ENCODE measurements at regions not wholly inside any gene's neighbourhood (a gene's known extent, or its start where the extent isn't known, plus 50 kb on each side); places are given as distances from the start of the nearest gene placed in this dataset.

DNA sequence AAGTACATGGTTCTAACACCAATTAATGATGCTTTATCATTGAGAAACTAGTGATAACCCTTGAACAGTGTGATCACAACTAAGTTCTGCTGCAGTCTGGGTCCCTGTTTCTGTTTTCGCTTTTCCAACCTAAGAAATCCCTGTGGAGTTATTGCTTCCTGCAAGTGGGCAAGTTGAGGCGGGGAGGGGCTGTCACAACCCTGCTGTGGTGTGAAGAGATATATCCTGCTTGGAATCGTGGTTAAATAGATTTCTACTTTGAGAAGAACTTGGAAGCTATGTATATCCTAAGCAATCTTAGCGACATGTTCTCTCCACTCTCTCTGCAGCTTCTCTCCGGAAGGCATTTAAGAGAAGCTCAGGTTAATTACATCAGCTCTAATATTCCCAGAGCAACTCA, 1223.6 kb downstream of the EPHA7 start:
- Histone ChIP-seq H3K9me3 (no peaks in the 10 kb centered on the region), H3K4me3 (no peak overlapping the region), H3K27me3 (no peaks in the 10 kb centered on the region), H3K36me3 (replicated peaks in 1 of 2; ENCODE audit: insufficient read depth in 1 of 2, low read depth in 2 of 2) (no peaks in the 10 kb centered on the region), H3K27ac (no peak overlapping the region), H3K4me1 (no peaks in the 10 kb centered on the region)
- intact Hi-C loops (cut with DNase I): no loop called here
- 56 to 64% methylated on average over 5 of the region's 5 CpGs for WGBS, 2 donors
- DNase-seq: no peak
- TF ChIP-seq, protein P1, sequence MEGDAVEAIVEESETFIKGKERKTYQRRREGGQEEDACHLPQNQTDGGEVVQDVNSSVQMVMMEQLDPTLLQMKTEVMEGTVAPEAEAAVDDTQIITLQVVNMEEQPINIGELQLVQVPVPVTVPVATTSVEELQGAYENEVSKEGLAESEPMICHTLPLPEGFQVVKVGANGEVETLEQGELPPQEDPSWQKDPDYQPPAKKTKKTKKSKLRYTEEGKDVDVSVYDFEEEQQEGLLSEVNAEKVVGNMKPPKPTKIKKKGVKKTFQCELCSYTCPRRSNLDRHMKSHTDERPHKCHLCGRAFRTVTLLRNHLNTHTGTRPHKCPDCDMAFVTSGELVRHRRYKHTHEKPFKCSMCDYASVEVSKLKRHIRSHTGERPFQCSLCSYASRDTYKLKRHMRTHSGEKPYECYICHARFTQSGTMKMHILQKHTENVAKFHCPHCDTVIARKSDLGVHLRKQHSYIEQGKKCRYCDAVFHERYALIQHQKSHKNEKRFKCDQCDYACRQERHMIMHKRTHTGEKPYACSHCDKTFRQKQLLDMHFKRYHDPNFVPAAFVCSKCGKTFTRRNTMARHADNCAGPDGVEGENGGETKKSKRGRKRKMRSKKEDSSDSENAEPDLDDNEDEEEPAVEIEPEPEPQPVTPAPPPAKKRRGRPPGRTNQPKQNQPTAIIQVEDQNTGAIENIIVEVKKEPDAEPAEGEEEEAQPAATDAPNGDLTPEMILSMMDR (IDR thresholded peaks at IDR 0.05): no peak
- no peak for TF ChIP-seq POLR2A (IDR thresholded peaks at IDR 0.05)
- ATAC-seq: no peak

DNA sequence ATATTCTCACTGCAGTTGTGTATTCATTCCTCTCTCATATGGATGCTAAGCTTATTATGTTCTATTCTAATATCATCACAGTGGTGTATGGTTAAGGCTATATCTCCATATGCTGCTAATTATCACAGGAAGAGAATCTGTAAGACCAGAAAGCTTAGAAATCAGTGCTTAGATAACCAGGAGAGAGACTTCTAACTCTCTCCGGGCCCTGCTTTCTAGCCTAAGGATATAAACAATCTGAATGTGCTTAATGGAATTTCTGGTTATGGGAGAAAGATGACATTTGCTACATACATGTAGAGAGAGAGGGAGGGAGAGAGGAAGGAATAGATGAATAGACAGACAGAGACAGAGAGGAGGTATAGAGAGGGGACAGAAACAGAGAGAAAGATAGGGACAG, 1231.3 kb downstream of the EPHA7 start:
- no peak overlapping the region for H3K4me3 ChIP-seq
- no peaks in the 10 kb centered on the region for H3K9me3 ChIP-seq
- ATAC-seq (no peak), DNase-seq (no peak)
- no peaks in the 10 kb centered on the region for H3K4me1 ChIP-seq
- no peak for TF ChIP-seq POLR2A (IDR thresholded peaks at IDR 0.05)
- TF ChIP-seq, protein P1 (IDR thresholded peaks at IDR 0.05): no peak
- intact Hi-C loops (cut with DNase I): no loop called here
- 69 to 77% methylated on average over 1 of the region's 1 CpG for WGBS, 2 donors
- no peaks in the 10 kb centered on the region for H3K27me3 ChIP-seq
- H3K36me3 ChIP-seq (replicated peaks in 1 of 2; ENCODE audit: insufficient read depth in 1 of 2, low read depth in 2 of 2): no peaks in the 10 kb centered on the region
- H3K27ac ChIP-seq: no peak overlapping the region

DNA sequence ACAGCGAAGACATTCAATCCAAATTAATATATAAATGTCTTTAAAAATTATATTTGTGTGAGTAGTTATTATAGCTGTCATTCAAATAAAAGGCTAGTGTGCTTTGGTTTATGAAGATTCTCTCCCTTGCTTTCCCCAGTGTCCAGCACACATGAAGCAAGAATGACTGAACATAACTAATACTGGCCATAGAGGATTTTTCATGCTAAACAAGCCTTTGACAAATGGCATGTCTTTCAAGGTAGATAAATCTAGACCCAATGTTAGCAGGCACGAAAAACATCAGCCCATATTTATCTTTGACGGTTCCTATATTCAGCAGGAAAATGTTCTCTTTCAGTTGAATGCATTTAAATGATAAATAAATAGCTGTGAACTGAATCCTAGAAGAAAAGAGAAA, 1234.4 kb downstream of the EPHA7 start:
- H3K27me3 ChIP-seq: no peaks in the 10 kb centered on the region
- TF ChIP-seq POLR2A (IDR thresholded peaks at IDR 0.05): no peak
- TF ChIP-seq, protein P1 (IDR thresholded peaks at IDR 0.05): no peak
- intact Hi-C loops (cut with DNase I): no loop called here
- H3K36me3 ChIP-seq (replicated peaks in 1 of 2; ENCODE audit: insufficient read depth in 1 of 2, low read depth in 2 of 2): no peaks in the 10 kb centered on the region
- no peak overlapping the region for H3K27ac ChIP-seq
- DNase-seq (no peak), ATAC-seq (no peak)
- no peaks in the 10 kb centered on the region for H3K4me1 ChIP-seq
- no peak overlapping the region for H3K4me3 ChIP-seq
- H3K9me3 ChIP-seq: no peaks in the 10 kb centered on the region
- WGBS, 2 donors: 30 to 45% methylated on average over 3 of the region's 3 CpGs

DNA sequence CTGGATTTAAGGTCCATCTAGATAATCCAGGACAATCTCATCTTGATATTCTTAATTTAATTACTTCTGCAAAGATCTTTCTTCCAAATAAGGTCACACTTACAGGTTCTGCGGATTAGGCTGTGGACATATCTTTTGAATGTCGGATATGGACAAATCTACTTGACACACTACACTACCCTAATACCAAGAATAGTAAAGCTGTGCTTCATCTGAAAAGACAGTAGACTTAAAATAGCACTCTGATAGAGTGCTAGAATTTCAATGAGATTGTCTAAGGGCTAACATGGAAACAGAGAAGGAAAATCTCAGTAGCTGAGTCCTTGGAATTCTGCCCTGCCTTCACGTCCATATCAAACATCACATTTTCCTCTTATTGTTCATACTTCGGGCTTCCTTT, 1238.0 kb downstream of the EPHA7 start:
- no peaks in the 10 kb centered on the region for H3K4me1 ChIP-seq
- H3K27ac ChIP-seq: no peak overlapping the region
- H3K4me3 ChIP-seq: no peak overlapping the region
- no peaks in the 10 kb centered on the region for H3K9me3 ChIP-seq
- no peaks in the 10 kb centered on the region for H3K27me3 ChIP-seq
- TF ChIP-seq, protein P1 (IDR thresholded peaks at IDR 0.05): no peak
- no peak for TF ChIP-seq POLR2A (IDR thresholded peaks at IDR 0.05)
- intact Hi-C loops (cut with DNase I): no loop called here
- DNase-seq (no peak), ATAC-seq (no peak)
- WGBS, 2 donors: 62 to 64% methylated on average over 4 of the region's 4 CpGs
- H3K36me3 ChIP-seq (replicated peaks in 1 of 2; ENCODE audit: insufficient read depth in 1 of 2, low read depth in 2 of 2): no peaks in the 10 kb centered on the region

DNA sequence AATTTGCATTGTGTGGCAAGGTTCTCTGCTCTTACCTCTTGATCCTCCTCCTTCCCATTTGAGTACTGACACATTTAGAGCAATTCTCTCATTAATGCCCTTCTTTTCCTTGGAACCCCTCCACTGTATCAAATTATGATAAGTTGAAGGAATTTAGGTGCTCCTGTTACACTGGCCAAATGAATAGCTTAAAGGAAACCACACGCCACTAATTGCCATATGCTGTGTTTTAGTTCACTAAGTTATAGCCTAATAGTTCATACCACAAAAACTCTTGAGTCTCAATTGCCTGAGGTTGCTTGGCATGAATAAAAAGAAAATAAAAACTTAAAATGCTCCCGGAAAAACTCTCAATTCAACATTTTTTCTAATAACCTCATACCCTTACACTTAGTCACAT, 1239.3 kb downstream of the EPHA7 start:
- DNase-seq: no peak
- WGBS, 2 donors: 67 to 71% methylated on average over 2 of the region's 2 CpGs
- ATAC-seq: no peak
- H3K27me3 ChIP-seq: no peaks in the 10 kb centered on the region
- H3K36me3 ChIP-seq (replicated peaks in 1 of 2; ENCODE audit: insufficient read depth in 1 of 2, low read depth in 2 of 2): no peaks in the 10 kb centered on the region
- no peak overlapping the region for H3K4me3 ChIP-seq
- H3K9me3 ChIP-seq: no peaks in the 10 kb centered on the region
- intact Hi-C loops (cut with DNase I): no loop called here
- no peak overlapping the region for H3K27ac ChIP-seq
- H3K4me1 ChIP-seq: no peaks in the 10 kb centered on the region
- TF ChIP-seq, protein P1 (IDR thresholded peaks at IDR 0.05): no peak
- TF ChIP-seq POLR2A (IDR thresholded peaks at IDR 0.05): no peak

Measured in body of pancreas (tissue), 4 donors.